GM19043 (cell line): ENCODE measurements at regions not wholly inside any gene's neighbourhood (a gene's known extent, or its start where the extent isn't known, plus 50 kb on each side); places are given as distances from the start of the nearest gene placed in this dataset.

Source experiments
- ATAC-seq: cut with Tn5 transposase; IDR thresholded peaks from one replicate; pipeline ENCODE4 v1.9.1; 2021; ENCODE audit warnings: low read depth; ENCODE audit not compliant: unreplicated experiment

DNA sequence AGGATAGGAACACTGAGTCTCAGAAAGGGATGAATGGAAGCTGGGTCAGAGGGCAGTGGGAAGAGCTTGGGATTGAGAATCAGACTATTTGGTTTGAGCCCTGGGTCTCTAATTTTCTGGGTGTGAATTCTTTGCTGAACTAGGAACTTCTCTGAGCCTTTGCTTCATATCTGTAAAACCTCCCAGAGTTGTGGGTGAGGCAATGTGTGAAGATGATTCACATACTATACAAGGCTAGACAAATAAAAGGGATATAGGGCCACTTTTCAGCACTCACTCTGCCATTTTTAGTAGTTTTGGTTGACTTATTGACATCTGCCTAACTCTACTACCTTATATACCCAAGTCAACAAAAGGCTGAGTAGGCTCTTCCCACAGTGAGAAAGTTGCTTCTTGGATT, 77.7 kb upstream of the JUN start:
- no peak for ATAC-seq

DNA sequence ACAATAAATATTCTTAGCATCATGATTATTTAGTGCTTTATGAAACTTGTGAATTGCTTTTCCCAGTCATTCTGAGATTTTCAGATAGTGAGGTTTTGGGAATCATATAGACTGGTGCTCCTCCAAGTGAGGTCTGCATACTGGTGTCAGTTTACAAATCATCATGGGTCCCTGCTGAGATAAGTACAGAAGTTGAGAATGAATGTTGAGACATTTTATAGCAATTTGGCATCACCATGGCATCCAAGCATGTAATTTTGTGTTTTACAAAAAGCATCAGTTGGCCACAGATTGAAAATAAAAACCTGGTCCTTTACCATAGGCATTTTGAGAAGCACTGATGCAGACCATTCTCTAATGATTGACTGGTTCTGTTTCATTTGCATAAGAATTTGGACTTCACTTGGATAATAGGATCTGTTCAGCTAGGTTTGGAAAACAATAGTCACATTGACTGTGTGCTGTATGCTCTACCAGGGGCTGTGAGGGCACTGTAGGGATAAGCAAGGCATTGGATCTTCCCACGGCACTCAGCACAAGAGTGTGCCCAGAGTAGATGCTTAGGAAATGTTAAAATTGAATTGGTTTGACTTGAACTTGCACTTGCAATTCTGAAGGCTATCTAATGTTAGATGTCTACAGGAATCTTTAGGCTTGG, 79.0 kb upstream of the JUN start:
- no peak for ATAC-seq

DNA sequence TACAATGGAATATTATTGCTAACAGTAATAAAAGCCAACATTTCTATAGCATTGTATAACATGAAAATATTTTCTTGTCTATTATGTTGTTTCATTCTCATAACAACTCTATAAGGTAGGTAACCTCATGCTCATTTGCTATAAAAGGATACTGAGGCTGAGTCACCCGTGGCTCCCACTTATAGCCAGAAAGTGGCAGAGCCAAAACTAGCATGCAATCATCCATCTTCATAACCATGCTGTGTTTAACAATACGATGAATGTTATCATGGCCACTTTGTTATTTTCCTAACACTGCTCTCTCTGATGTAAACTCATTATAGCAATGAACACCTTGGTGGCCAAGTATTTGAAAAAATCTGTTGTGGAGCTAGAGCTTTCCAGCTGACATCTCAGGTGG, 80.8 kb upstream of the JUN start:
- ATAC-seq: no peak

DNA sequence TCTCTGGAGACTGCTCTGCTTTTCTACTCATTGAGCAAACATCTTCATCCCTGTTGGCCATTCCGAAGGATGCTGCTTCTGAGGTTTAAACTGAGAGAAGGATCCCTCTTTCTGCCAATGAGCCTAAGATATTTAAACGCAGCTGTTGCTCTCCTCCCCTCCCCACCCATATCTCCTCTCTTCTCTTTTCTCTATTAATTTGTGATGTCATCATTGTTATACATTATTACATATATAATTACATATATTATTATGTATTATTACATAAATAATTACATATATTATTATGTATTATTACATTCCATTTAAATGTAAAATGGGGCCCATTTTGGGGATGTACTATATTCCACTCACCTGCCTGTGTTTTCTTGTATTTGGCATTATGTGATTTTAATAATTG, 82.7 kb upstream of the JUN start:
- no peak for ATAC-seq

DNA sequence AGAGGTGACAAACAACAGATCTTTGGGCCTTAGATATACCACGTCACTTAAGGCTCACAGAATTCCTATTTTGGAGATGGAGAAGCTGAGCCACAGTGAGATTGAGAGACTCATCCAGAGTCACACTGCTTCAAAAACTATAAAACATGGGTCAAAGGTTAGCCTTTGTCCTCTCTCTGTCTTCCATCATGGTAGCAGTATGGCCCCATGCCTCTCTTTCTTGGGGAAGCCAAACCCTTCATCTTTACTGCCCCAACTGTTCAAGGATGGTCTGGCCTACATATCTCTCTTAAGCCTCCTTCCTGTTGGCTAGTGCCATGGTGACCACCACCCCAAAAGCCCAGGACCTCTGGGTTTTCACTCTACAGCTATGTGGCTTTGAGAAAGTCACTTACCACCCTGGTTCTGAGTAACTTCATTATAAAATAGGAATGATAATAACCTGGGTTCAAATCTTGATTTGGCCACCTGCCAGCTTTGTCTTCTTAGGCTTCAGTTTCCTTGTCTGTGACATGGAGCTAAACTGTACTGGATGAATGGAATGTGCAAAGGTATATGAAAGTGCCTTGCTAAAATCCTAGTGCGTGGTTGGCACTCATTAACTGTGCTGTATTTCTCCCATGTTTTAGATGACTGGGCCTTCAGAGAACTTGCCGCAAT, 85.9 kb upstream of the JUN start:
- no peak for ATAC-seq

DNA sequence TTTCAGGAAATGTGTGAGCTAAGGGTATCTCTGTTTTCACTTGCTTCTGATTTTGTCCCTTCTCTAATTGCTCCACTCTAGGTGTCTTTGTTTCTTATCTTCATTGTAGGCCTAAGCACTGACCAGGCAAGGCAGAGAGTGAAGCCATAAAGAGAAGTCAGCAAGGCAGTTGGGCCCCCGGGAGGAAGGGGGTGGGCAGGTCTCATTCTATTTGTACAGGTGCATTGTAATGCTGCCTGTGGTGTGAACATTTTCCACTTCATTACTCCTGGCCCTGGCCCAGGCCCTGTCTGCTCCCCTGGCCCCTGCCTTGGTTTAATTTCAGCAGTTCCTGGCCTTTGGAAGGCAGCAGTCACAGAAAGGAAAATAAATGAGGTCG, 86.4 kb upstream of the JUN start:
- no peak for ATAC-seq

DNA sequence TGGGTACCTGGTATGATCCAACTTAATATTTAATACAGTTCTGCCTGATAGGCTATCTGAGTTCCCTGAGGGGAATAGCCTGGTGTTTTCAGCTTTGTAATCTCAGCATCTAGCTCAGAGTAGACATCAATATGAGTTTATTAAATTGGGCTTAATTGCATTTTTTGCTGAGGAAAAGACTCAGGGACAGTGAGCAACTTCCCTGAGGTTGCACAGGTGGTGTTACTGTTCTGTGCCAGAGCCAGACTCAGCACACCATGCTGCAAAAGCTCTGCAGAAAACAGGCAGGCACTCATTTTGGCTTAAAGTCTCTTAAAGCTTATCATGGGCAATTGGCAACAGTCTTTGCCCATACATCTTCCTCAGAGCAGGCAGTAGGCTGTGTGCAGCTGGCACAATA, 90.5 kb upstream of the JUN start:
- no peak for ATAC-seq

DNA sequence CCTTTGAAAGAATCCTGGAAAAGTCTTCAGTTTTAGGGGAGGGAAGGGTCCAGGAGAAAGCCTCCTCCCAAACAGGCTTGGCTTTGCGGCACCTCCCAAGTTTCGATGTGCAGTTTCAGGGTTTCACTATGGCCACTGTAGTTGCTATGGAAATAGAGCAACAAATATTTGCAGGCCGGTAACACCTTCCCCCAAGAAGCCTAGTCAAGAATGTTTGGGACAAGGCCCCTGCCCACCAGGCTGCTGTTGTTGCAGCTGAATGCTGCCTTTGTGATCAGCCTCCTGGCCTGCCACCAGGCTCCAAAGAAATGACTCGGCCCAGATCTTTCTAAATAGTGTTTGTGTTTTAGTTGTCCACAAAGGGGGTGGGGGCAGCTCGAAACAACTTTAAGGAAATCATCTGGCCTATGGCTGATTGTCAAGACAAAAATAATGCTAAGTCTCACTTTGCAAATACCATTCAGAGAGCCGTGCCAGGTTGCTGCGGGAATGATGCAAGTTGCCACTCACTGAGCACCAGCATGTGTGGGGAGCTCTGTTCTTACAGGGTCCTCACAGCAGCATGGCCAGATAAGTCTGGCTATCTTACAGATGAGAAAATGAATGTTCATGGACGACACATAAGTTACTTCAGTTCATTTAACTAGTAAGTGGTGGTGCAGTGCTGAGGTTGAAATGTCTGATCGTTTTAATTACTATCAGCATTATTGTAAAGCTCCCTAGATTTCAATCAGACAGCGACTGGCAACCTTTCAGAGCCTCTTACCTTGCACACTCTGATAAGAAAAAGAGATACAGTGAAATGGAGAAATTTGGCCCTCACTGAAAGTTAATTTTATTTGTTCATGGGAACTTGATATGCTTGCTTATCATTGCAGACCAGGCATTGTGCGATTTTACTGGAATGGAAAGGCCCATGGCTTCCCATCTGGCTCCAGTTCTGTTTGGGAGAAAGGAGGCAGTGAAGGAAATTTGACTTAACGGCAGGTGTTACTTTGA, 91.2 kb upstream of the JUN start:
- ATAC-seq: no peak

DNA sequence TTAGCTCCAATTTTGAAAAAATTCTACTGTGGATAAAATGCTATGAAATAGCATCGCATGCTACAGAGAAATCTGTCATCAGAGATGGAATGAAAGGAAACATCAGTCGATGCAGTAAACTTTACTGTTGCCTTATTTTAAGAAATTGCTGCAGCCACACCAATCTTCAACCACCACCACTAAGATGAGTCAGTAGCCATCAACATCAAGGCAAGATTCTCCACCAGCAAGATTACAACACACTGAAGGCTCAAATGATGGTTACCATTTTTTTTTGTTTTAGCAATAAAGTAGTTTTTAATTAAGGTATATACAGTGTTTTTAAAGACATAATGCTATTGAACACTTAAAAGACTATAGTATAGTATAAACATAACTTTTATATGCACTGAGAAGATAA, 95.6 kb upstream of the JUN start:
- no peak for ATAC-seq

DNA sequence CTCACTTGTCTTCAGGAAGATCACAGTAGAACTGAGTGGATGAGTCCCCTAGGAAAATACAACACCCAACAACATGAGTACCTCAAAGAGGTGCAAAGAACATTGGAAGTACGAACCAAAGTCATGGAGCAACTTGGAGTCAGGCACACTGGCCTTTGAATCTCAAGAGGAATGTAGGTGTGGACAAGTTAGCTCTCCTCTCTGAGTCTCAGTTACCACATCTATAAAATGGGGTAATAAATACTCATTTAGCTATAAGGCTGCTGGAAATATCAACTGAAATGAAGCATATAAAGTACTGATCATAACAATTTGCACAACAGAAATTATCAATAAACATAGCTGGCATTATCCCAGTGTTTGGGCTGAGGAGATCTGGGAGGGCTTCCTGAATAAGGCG, 96.7 kb upstream of the JUN start:
- ATAC-seq: no peak

DNA sequence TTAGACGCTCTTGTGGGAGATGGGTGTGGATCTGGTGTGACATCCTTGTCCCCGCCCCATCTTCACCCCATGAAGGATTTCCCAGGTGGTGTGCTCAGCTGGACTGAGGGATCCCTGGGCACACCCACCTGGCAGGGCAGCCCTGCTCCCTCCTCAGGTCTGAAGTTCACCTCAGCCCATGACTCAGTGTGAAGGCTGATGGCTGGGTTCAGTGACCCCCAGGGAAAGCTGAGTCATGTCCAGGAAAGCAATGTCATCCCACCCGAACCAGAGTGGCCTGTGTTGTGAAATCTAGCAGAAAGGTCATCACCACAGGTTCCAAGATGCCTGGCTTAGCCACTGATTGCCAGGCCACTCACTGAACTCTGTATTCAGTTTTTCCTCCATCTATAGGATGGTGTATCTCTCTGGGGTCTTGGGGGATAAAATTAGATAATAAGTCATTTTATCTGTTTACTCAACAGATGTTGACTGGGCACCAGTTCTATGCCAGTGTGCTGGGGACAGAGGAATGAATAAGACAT, 97.7 kb upstream of the JUN start:
- ATAC-seq: no peak

DNA sequence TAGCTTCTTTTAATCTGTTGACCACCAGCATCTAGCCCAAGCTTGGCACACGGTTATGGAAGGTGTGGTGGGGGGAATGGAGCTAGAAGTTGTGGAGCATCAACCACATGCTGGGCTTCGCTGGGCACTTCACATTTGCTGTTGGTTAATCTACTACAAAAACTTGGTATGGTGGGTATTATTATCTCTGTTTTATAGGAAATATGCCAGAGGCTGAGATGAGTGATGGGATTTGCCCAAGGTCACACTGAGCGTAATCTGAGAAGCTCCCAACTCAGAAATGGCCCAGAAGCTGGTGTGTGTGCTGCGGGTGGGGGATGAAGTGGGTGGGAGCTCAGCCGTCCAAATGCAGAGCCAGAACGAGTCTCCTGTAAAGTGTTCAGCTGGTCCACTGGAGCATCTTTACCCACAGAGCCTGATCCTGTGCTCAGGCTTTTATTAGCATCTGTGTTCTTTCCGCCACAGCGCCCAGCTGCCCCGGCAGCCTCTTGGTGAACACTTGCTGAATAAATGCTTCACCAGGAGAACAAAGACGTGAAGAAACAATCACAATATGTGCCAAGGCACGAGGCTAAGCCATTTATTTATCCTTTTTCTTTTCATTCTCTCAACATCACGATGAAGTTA, 98.6 kb upstream of the JUN start:
- no peak for ATAC-seq

DNA sequence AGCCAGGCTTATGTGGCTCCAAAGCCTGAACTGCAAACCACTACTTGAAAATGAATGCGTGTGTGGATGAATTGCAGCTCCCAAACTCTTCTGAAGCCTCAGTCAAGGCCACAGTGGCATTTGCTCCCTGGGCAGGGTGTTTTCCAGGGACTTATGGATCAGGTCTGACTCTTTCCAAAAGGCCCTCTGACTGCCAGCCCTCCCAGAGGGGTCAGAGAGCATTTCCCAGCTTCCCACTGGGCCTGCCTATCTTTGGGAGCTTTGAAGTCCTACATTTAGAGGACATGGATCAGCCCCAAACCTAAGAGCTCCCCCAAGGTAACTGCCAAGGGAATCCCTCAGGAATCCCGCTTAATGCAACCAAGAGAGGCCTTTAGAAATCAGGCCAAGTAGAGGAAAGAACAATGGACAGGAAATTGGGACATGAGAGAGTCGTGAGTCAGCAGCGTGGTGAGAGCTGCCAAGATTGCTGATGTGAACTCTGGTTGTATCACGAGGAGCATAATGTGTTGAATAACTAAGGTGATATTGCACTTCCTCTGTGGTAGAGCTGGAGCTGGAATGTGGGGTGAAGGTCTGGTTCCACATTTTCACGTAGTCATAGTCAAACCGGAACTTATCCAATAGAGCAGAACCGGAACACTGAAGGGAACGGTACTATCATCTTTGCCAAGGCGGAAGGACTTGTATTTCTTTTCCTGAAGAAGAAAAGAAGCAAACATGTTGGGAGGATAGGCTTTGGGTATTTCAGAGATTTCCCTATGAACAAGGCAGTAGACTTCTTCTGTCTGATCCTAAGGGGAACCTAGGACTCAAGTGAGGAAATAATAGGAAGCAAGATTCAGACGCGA, 99.4 kb upstream of the JUN start:
- peak; percentile 39 for ATAC-seq

DNA sequence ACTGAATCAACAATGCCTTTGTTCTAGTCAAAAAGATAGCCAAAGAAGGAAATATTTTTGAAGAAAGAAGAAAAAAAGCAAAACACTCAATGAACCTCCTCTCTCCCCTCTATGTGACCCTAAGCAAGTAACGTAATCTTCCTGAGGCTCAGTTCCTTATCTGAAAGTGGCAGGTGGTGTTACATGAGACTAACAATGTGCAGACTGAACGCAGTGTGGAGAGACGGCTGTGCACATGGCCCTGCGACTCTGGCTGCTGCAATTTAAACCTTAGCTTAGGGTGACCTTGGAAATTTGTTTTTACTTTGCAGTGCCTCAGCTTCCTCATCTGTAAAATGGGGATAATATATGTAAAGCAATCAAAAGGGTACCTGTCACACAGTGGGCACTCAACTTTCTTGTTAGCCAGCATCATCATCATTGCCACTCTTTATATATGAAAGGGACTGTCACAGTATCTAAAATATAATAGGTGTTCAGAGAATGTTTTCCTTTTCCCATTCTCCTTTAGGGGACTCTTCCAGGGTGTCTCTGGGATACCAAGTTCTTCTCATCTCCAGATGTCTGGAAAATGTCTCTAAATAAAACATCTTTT, 100.1 kb upstream of the JUN start:
- peak; percentile 75 for ATAC-seq

DNA sequence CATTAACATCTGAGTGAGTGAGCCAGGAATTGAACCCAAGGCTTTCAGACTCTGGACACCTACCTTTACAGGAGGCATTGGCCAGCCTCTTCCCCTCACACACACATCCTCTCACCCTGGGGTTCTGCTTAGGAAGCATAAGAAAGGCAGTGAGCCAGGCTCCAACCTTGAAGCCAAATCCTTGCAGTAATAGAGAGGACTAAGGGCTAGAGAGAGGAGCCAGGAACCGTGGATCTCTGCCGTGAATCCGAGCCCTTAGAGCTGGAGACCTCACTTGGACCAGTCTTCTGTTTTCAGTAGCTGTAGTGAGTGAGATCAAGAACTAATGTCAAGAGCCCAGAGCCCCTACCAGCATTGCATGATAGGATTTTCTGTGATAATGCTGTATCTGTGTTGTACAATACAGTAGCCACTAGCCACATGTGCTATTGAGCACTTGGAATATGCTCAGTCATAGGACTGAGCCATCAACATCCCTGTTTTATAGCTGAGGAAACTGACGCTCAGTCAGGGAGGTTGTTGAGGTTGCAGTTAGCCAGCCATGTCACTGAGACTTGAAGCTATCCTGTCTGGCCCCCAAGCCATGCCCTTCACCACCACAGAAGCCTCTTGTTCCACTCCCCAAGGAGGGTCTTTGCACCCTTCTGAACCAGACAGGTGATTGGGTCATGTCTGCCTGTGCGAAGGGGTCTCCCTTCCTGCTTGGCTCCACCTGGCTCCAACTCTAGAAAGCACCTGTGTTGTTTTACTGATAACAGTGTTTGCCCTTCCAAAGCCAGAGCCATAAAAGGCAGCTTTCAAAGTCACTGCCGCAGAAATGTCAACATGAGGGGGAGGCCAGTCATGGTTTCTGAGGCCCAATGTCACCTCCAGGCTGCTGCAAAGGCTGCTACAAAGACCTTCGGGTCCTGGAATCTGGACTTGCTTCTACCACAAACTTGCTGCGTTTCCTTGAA, 101.1 kb upstream of the JUN start:
- no peak for ATAC-seq

DNA sequence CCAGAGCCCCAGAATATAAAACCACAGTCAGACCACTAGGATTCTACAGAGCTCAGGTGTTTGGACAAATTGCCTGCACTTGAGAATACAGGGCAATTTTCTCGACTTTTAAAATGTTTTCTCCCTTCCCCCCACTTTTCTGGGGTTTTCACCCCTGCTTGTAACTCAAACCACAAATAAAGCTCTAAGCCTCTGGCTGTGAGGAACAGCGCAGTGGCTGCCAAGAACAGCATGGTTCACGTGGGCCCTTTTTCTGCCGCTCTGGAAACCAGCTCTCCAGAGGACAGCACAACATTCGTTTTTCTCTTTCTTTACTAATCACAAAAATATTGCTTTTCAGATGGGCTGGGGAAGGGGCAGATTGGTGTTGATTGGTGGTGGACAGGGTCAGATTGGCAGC, 102.2 kb upstream of the JUN start:
- ATAC-seq: no peak

DNA sequence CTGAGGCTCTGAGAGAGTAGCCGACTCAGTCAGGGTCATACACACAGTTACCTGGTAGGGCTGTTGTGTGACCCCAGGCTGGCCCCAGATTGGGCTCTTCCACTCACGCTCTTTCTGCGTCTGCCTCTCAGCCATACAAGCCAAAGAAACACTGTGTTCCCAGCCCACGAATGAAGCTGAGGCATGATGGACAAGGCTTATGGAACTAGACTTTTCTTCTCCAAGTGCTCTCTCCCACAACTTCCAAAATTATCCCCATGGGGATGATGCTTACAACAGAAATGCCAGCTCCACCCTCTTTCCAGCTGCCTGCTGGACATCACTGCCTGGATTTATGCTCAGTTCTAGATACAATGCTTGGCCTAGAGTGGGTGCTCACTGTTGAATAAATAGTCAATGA, 102.8 kb upstream of the JUN start:
- ATAC-seq: no peak

DNA sequence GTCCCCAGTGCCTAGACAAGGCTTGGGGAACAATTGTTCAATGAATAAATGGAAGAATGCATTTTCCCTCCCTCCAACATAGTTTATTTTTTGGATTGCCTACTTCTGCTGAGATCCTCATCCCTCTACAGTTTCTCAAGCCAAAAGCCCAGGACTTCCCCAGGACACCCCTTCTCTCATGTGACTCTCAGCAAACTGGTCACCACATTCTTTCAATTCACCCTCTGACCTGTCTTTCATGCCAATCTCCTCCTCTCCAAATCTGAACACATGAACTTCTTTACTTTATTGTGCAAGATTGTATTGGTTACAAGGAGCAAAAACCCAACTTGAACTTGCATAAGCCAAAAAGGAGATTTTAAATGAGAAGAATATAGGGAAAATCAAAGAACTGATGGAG, 103.2 kb upstream of the JUN start:
- ATAC-seq: no peak
